ENCODE measurements at regions not wholly inside any gene's neighbourhood (a gene's known extent, or its start where the extent isn't known, plus 50 kb on each side); places are given as distances from the start of the nearest gene placed in this dataset.

DNA sequence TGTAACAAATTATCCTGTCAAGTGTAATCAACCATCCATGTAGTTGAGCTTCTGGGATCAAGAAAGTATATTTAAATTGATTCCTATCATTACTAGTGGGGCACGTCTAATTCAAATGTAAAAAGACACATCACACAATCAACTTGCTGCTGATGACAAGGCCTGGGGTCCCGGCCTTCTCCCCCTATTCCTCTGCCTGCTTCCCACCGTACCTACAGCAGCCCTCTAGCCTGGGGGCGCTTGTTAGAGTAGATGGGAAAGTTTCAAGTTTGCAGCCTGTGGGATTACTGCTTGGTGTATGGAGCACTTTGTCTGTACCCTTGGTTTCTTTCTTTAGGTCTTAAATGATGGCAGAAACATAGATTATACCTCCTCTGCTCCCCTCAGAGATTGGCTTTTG, 333.3 kb upstream of the KYNU start:
- H3K27me3 Mint-ChIP-seq = no peaks in the 10 kb centered on the region
- ATAC-seq = no peak
- TF ChIP-seq, protein P1, sequence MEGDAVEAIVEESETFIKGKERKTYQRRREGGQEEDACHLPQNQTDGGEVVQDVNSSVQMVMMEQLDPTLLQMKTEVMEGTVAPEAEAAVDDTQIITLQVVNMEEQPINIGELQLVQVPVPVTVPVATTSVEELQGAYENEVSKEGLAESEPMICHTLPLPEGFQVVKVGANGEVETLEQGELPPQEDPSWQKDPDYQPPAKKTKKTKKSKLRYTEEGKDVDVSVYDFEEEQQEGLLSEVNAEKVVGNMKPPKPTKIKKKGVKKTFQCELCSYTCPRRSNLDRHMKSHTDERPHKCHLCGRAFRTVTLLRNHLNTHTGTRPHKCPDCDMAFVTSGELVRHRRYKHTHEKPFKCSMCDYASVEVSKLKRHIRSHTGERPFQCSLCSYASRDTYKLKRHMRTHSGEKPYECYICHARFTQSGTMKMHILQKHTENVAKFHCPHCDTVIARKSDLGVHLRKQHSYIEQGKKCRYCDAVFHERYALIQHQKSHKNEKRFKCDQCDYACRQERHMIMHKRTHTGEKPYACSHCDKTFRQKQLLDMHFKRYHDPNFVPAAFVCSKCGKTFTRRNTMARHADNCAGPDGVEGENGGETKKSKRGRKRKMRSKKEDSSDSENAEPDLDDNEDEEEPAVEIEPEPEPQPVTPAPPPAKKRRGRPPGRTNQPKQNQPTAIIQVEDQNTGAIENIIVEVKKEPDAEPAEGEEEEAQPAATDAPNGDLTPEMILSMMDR (IDR thresholded peaks at IDR 0.05) = no peak
- H3K9me3 Mint-ChIP-seq = no peaks in the 10 kb centered on the region
- no peaks in the 10 kb centered on the region for H3K4me1 Mint-ChIP-seq (ENCODE audit: low read depth)
- ChIA-PET POLR2A (no interaction called here), CTCF (no interaction called here)
- no peak overlapping the region for H3K27ac Mint-ChIP-seq
- H3K36me3 Mint-ChIP-seq (ENCODE audit: low read depth) = no peaks in the 10 kb centered on the region
- no peak for DNase-seq
- H3K4me3 Mint-ChIP-seq = no peak overlapping the region
- intact Hi-C loops (cut with micrococcal nuclease) = no loop called here

DNA sequence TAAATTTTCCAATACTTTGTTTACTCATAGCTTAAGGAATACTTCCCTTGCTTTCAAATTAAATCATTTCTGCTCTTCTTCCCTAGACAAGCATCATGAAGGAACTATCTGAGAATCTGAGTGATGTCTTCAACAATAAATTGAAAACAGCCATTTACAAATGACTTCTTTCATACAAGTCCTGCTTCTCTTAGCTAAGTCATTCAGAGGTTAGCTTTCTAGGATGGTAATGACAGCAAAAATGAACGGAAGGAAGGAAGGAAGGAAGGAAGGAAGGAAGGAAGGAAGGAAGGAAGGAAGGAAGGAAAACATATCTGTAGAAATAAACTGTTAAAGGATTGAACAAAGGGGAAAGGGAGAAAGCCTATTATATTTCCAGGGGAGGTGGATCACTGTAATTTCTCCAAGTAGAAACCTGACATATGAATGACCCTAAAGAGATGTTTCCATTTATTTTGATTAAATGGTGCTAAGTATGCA, 335.0 kb upstream of the KYNU start:
- Mint-ChIP-seq H3K9me3 (no peaks in the 10 kb centered on the region), H3K27ac (no peak overlapping the region), H3K4me3 (no peak overlapping the region), H3K36me3 (ENCODE audit: low read depth) (no peaks in the 10 kb centered on the region), H3K27me3 (no peaks in the 10 kb centered on the region), H3K4me1 (ENCODE audit: low read depth) (no peaks in the 10 kb centered on the region)
- ChIA-PET POLR2A (no interaction called here), CTCF (no interaction called here)
- DNase-seq (no peak), ATAC-seq (no peak)
- intact Hi-C loops (cut with micrococcal nuclease) = no loop called here
- TF ChIP-seq, protein P1 (IDR thresholded peaks at IDR 0.05) = no peak

DNA sequence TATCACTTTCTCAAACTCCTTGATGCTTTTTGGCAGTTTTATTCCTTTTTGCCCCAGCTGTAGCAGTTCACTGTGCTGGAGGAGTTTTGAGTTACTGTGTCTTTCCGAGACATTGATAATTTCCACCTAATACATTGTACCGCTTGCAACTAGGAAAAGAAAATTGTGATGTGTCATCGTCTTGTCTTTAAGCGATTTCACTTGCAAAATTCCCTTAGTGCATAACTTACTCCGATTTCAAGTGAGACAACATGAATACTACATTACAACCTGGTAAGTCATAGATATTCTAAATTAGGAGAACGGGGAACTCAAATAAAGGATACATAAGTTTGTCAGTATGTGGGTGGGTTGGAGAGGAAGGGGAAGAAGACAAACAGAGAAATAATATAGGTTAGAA, 340.5 kb upstream of the KYNU start:
- DNase-seq (no peak), ATAC-seq (no peak)
- H3K4me1 Mint-ChIP-seq (ENCODE audit: low read depth) = no peaks in the 10 kb centered on the region
- H3K36me3 Mint-ChIP-seq (ENCODE audit: low read depth) = no peaks in the 10 kb centered on the region
- no peaks in the 10 kb centered on the region for H3K27me3 Mint-ChIP-seq
- no peak overlapping the region for H3K27ac Mint-ChIP-seq
- POLR2A ChIA-PET = no interaction called here
- no peaks in the 10 kb centered on the region for H3K9me3 Mint-ChIP-seq
- TF ChIP-seq, protein P1 (IDR thresholded peaks at IDR 0.05) = no peak
- CTCF ChIA-PET = no interaction called here
- intact Hi-C loops (cut with micrococcal nuclease) = no loop called here
- H3K4me3 Mint-ChIP-seq = no peak overlapping the region

DNA sequence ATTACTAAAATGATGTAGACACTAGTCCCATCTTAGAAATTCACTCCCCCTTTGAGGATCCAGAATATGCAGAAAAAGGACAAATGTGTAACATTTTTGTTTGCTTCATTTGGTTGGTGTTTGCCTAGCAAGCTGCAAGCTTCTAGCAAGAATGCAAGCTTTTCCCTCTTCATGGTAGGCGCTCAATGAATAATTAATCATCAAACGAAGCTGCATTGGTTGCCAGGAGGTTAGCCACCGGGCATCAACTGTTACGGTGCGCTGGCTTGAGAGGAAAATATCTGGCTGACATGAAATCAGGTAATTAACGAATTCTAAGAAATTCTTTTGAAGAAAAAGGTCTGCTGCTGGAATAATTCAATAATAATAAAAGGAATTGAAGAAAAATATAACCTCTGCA, 341.0 kb upstream of the KYNU start:
- H3K36me3 Mint-ChIP-seq (ENCODE audit: low read depth) = no peaks in the 10 kb centered on the region
- H3K9me3 Mint-ChIP-seq = no peaks in the 10 kb centered on the region
- TF ChIP-seq, protein P1 (IDR thresholded peaks at IDR 0.05) = no peak
- no peak overlapping the region for H3K27ac Mint-ChIP-seq
- DNase-seq (no peak), ATAC-seq (no peak)
- no peaks in the 10 kb centered on the region for H3K4me1 Mint-ChIP-seq (ENCODE audit: low read depth)
- POLR2A ChIA-PET = no interaction called here
- no peak overlapping the region for H3K4me3 Mint-ChIP-seq
- intact Hi-C loops (cut with micrococcal nuclease) = no loop called here
- no peaks in the 10 kb centered on the region for H3K27me3 Mint-ChIP-seq
- CTCF ChIA-PET = no interaction called here

DNA sequence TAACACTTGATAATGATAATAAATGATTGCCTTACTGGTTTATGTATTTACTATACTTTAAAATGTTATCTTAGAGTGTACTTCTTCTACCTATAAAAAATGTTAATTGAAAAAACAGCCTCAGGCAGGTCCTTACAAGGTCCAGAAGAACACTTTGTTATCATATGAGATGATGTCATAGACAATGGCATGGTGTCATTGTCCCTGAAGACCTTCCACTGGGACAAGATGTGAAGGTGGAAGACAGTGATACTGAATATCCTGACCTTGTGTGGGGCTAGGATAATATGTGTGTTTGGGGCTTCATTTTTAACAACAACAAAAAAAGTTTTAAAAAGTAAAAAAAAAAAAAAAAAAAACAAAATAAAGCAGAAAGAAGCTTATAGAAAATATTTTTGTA, 342.2 kb upstream of the KYNU start:
- no peaks in the 10 kb centered on the region for H3K27me3 Mint-ChIP-seq
- no peaks in the 10 kb centered on the region for H3K36me3 Mint-ChIP-seq (ENCODE audit: low read depth)
- no peaks in the 10 kb centered on the region for H3K4me1 Mint-ChIP-seq (ENCODE audit: low read depth)
- intact Hi-C loops (cut with micrococcal nuclease) = no loop called here
- ChIA-PET POLR2A (no interaction called here), CTCF (no interaction called here)
- no peaks in the 10 kb centered on the region for H3K9me3 Mint-ChIP-seq
- ATAC-seq (no peak), DNase-seq (no peak)
- no peak overlapping the region for H3K27ac Mint-ChIP-seq
- no peak overlapping the region for H3K4me3 Mint-ChIP-seq
- TF ChIP-seq, protein P1 (IDR thresholded peaks at IDR 0.05) = no peak
